ENCODE measurements at regions not wholly inside any gene's neighbourhood (a gene's known extent, or its start where the extent isn't known, plus 50 kb on each side); places are given as distances from the start of the nearest gene placed in this dataset.

DNA sequence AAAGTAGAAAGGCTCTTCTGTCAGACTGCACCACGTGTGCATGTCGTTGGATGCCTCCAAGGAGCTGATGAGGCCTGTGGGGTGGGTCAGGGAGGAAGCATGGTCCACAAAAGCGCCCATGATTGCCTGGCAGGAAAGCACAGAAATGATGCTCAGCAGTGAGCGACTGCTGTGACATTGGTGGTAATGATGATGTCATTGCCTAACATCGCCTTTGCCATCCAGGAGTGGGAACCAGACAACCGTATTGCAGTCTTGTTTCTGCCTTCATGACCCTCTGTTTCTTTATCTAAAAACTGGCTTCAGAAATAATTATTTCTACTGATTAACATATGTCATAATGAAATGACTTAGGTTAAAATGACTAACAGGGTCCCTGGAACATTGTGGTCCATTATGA lies 477.8 kb upstream of the B3GAT1 start (continued):
- TF ChIP-seq ATF7 (IDR thresholded peaks at IDR 0.05) (peak; percentile 88), ATF7 (CRISPR knock-in tag; IDR thresholded peaks at IDR 0.05) (no peak), ZBTB7A (CRISPR knock-in tag; IDR thresholded peaks at IDR 0.05) (no peak), CREB1 (IDR thresholded peaks at IDR 0.05) (peak; percentile 44), CREB1 (CRISPR knock-in tag; IDR thresholded peaks at IDR 0.05) (no peak), FOXA3 (CRISPR knock-in tag; IDR thresholded peaks at IDR 0.05) (no peak)

DNA sequence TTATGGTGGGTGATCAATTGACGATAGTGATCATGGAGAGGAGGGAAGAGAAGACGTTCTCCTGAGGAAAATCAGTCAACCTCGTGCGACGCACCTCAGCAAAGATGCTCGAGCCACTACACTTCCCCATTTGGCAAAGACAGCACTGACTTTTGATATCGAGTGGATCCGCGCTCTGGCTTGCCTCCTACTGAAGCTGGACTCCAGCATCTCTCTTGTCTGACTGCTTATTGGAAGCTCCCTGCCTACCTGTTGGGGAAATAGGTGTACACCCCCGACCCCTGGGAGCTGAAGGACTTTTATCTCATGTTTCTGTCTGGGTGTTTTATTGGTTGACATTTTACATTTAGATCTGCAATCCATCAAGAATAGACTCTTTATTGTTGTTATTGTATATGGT lies 476.8 kb upstream of the B3GAT1 start:
- no peak overlapping the region for H3K4me2 ChIP-seq (ENCODE audit: low read depth, low read length)
- DNase-seq (ENCODE audit: low spot score) (no peak), FAIRE-seq (no peak), ATAC-seq (no peak)
- H3K27me3 ChIP-seq (ENCODE audit: control insufficient read depth in 1 of 2, insufficient read depth in 2 of 2, low read length in 2 of 2), result peaks cover 2 to 34% of the 10 kb centered on the region in 2 experiments; a peak in 3 of 5 replicates
- ChIA-PET POLR2A (no interaction called here), CTCF (ENCODE audit: low intra/inter-chr PET ratio, low total read pairs) (no interaction called here)
- H3K4me1 ChIP-seq (ENCODE audit: insufficient read depth, low read length), result no peaks in the 10 kb centered on the region
- no TSS peak for BruUV-seq (replicated peaks)
- H3K27ac ChIP-seq (ENCODE audit: extremely low read length, insufficient read depth, low read length), result no peak overlapping the region
- no peak overlapping the region for H2AFZ ChIP-seq (ENCODE audit: low read length)
- no peaks in the 10 kb centered on the region for H3K79me2 ChIP-seq (ENCODE audit: insufficient read depth, low read length)
- intact Hi-C loops (cut with micrococcal nuclease; ENCODE audit: unreplicated experiment), result no loop called here
- no peaks in the 10 kb centered on the region for H3K9me3 ChIP-seq (ENCODE audit: low read length)
- in situ Hi-C loops (cut with HindIII; ENCODE audit: extremely low pct_ligation_motif_present, low pct_unique_long_range_greater_than_20kb), result no loop called here
- no peak overlapping the region for H3K4me3 ChIP-seq (replicated peaks in 1 of 3; ENCODE audit: insufficient read depth in 1 of 3, low read depth in 2 of 3, low read length in 3 of 3)
- H3K9ac ChIP-seq (ENCODE audit: insufficient read depth, low read depth, low read length), result no peak overlapping the region
- WGBS (ENCODE audit: low lambda C conversion rate), result 23% methylated on average over 10 of the region's 10 CpGs
- no peaks in the 10 kb centered on the region for H4K20me1 ChIP-seq (ENCODE audit: insufficient read depth, low read length)
- H3K36me3 ChIP-seq (replicated peaks in 1 of 2; ENCODE audit: control insufficient read depth in 1 of 2, insufficient read depth in 2 of 2, low read length in 2 of 2), result no peaks in the 10 kb centered on the region
- TF ChIP-seq, protein P1, sequence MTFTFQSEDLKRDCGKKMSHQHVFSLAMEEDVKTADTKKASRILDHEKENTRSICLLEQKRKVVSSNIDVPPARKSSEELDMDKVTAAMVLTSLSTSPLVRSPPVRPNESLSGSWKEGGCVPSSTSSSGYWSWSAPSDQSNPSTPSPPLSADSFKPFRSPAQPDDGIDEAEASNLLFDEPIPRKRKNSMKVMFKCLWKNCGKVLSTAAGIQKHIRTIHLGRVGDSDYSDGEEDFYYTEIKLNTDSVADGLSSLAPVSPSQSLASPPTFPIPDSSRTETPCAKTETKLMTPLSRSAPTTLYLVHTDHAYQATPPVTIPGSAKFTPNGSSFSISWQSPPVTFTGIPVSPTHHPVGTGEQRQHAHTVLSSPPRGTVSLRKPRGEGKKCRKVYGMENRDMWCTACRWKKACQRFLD (CRISPR knock-in tag; IDR thresholded peaks at IDR 0.05; ENCODE audit: borderline replicate concordance), result no peak
- TF ChIP-seq SSRP1 (CRISPR knock-in tag; IDR thresholded peaks at IDR 0.05) (no peak), HDAC2 (CRISPR knock-in tag; IDR thresholded peaks at IDR 0.05) (no peak), DPF2 (CRISPR knock-in tag; IDR thresholded peaks at IDR 0.05; ENCODE audit: borderline replicate concordance, low read depth) (no peak), FOSL2 (CRISPR knock-in tag; IDR thresholded peaks at IDR 0.05) (no peak), NFKB2 (CRISPR knock-in tag; IDR thresholded peaks at IDR 0.05; ENCODE audit: borderline replicate concordance) (no peak), DR1 (CRISPR knock-in tag; IDR thresholded peaks at IDR 0.05) (no peak), FIP1L1 (IDR thresholded peaks at IDR 0.05; ENCODE audit: borderline replicate concordance, insufficient read depth, low read depth, low read length) (no peak), MYC (CRISPR knock-in tag; IDR thresholded peaks at IDR 0.05; ENCODE audit: borderline replicate concordance) (no peak)
- TF ChIP-seq, protein P2, sequence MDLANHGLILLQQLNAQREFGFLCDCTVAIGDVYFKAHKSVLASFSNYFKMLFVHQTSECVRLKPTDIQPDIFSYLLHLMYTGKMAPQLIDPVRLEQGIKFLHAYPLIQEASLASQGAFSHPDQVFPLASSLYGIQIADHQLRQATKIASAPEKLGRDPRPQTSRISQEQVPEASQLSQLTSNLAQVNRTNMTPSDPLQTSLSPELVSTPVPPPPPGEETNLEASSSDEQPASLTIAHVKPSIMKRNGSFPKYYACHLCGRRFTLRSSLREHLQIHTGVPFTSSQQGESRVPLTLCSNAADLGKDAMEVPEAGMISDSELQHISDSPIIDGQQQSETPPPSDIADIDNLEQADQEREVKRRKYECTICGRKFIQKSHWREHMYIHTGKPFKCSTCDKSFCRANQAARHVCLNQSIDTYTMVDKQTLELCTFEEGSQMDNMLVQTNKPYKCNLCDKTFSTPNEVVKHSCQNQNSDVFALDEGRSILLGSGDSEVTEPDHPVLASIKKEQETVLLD (CRISPR knock-in tag; IDR thresholded peaks at IDR 0.05; ENCODE audit: low read depth), result no peak
- TF ChIP-seq, protein P3, sequence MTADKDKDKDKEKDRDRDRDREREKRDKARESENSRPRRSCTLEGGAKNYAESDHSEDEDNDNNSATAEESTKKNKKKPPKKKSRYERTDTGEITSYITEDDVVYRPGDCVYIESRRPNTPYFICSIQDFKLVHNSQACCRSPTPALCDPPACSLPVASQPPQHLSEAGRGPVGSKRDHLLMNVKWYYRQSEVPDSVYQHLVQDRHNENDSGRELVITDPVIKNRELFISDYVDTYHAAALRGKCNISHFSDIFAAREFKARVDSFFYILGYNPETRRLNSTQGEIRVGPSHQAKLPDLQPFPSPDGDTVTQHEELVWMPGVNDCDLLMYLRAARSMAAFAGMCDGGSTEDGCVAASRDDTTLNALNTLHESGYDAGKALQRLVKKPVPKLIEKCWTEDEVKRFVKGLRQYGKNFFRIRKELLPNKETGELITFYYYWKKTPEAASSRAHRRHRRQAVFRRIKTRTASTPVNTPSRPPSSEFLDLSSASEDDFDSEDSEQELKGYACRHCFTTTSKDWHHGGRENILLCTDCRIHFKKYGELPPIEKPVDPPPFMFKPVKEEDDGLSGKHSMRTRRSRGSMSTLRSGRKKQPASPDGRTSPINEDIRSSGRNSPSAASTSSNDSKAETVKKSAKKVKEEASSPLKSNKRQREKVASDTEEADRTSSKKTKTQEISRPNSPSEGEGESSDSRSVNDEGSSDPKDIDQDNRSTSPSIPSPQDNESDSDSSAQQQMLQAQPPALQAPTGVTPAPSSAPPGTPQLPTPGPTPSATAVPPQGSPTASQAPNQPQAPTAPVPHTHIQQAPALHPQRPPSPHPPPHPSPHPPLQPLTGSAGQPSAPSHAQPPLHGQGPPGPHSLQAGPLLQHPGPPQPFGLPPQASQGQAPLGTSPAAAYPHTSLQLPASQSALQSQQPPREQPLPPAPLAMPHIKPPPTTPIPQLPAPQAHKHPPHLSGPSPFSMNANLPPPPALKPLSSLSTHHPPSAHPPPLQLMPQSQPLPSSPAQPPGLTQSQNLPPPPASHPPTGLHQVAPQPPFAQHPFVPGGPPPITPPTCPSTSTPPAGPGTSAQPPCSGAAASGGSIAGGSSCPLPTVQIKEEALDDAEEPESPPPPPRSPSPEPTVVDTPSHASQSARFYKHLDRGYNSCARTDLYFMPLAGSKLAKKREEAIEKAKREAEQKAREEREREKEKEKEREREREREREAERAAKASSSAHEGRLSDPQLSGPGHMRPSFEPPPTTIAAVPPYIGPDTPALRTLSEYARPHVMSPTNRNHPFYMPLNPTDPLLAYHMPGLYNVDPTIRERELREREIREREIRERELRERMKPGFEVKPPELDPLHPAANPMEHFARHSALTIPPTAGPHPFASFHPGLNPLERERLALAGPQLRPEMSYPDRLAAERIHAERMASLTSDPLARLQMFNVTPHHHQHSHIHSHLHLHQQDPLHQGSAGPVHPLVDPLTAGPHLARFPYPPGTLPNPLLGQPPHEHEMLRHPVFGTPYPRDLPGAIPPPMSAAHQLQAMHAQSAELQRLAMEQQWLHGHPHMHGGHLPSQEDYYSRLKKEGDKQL (CRISPR knock-in tag; IDR thresholded peaks at IDR 0.05; ENCODE audit: low read depth), result no peak
- TF ChIP-seq, protein P4, sequence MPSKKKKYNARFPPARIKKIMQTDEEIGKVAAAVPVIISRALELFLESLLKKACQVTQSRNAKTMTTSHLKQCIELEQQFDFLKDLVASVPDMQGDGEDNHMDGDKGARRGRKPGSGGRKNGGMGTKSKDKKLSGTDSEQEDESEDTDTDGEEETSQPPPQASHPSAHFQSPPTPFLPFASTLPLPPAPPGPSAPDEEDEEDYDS (CRISPR knock-in tag; IDR thresholded peaks at IDR 0.05), result no peak
